Caco-2 (cell line): ENCODE measurements at regions not wholly inside any gene's neighbourhood (a gene's known extent, or its start where the extent isn't known, plus 50 kb on each side); places are given as distances from the start of the nearest gene placed in this dataset.

Source experiments
- BruUV-seq: library from RNA; stranded (reverse); fragments of 400-500 nt; replicated peaks from 2 replicates; lab custom pipeline; 2021; lab: Mats Ljungman, UMichigan
- CTCF ChIA-PET: fragments of 300-600 bp; sonication (Branson Sonifier 250); formaldehyde crosslinking; loops from one replicate; lab custom pipeline; 2022; ENCODE audit warnings: antibody characterized with exemption; lab: Charles Lee
- POLR2A ChIA-PET: fragments of 300-600 bp; sonication (Branson Sonifier 250); formaldehyde crosslinking; loops from one replicate; lab custom pipeline; 2022; ENCODE audit warnings: antibody characterized with exemption; lab: Charles Lee
- DNase-seq, 2 experiments: peaks; one replicate each; pipeline versions ENCODE4 v3.0.0 to v3.0.0-alpha.2; 2020 to 2022
- H3K27me3 ChIP-seq: replicated peaks from 2 replicates; pipeline ENCODE4 v1.6.0; 2011; ENCODE audit warnings: low read length; ENCODE audit not compliant: control insufficient read depth, insufficient read depth
- H3K36me3 ChIP-seq: 2 replicates; pipeline ENCODE4 v1.5.1; 2011; ENCODE audit warnings: low read length; ENCODE audit not compliant: control insufficient read depth, insufficient read depth
- H3K4me1 ChIP-seq: fragments of 250-450 bp; sonication (Bioruptor Pico); 2 replicates; pipeline ENCODE4 v1.5.1; 2020; ENCODE audit warnings: mild to moderate bottlenecking
- H3K4me3 ChIP-seq: 2 replicates; pipeline ENCODE4 v1.5.1; 2011; ENCODE audit warnings: low read depth, mild to moderate bottlenecking, control low read depth, low read length
- H3K9me3 ChIP-seq: fragments of 250-450 bp; sonication (Bioruptor Pico); 2 replicates; pipeline ENCODE4 v1.5.1; 2020; ENCODE audit warnings: mild to moderate bottlenecking, moderate library complexity
- H3K27ac Mint-ChIP-seq: one replicate; pipeline ENCODE4 v1.8.0; 2022; ENCODE audit warnings: mixed read lengths; ENCODE audit not compliant: unreplicated experiment
- H3K27me3 Mint-ChIP-seq: one replicate; pipeline ENCODE4 v1.8.0; 2022; ENCODE audit warnings: mixed read lengths; ENCODE audit not compliant: insufficient read depth, unreplicated experiment
- H3K36me3 Mint-ChIP-seq: one replicate; pipeline ENCODE4 v1.8.0; 2022; ENCODE audit warnings: mild to moderate bottlenecking, mixed read lengths; ENCODE audit not compliant: insufficient read depth, unreplicated experiment
- H3K4me1 Mint-ChIP-seq: one replicate; pipeline ENCODE4 v1.8.0; 2022; ENCODE audit warnings: low read depth, mixed read lengths; ENCODE audit not compliant: unreplicated experiment
- H3K4me3 Mint-ChIP-seq: one replicate; pipeline ENCODE4 v1.8.0; 2022; ENCODE audit warnings: mild to moderate bottlenecking, moderate library complexity, mixed read lengths; ENCODE audit not compliant: unreplicated experiment
- H3K9me3 Mint-ChIP-seq: one replicate; pipeline ENCODE4 v1.8.0; 2022; ENCODE audit warnings: mixed read lengths; ENCODE audit not compliant: unreplicated experiment
- CTCF ChIP-seq, 2 experiments: fragments of 200-600 bp in 1 of 2; IDR thresholded peaks; 1 replicate in 1 of 2; 2 replicates in 1 of 2; pipeline versions ENCODE4 v1.5.1 to v1.8.0; 2011 to 2022; ENCODE audit warnings: antibody characterized with exemption in 1 of 2, control low read depth in 1 of 2, inconsistent platforms in 1 of 2, low read depth in 1 of 2, low read length in 1 of 2, mild to moderate bottlenecking in 1 of 2, moderate library complexity in 1 of 2; ENCODE audit not compliant: insufficient read depth in 1 of 2, severe bottlenecking in 1 of 2, unreplicated experiment in 1 of 2
- intact Hi-C: fragments of 100-400 bp; cut with micrococcal nuclease; formaldehyde crosslinking; loops from one replicate; pipeline ENCODE4 v1.10.0; 2022; ENCODE audit not compliant: unreplicated experiment

GRCh38 chr2:183456177-183456576 lies 331.9 kb downstream of the NUP35 start:
- POLR2A ChIA-PET, result no interaction called here
- no peaks in the 10 kb centered on the region for H3K4me1 ChIP-seq
- no peak for DNase-seq
- H3K27me3 ChIP-seq, result no peaks in the 10 kb centered on the region
- CTCF ChIA-PET, result no interaction called here
- no peaks in the 10 kb centered on the region for H3K9me3 ChIP-seq
- no peak overlapping the region for H3K4me3 ChIP-seq
- TF ChIP-seq CTCF (IDR thresholded peaks at IDR 0.05; ENCODE audit: insufficient read depth in 1 of 2, low read depth in 1 of 2, low read length in 1 of 2, severe bottlenecking in 1 of 2, unreplicated experiment in 1 of 2), result no peak
- H3K36me3 ChIP-seq, result no peaks in the 10 kb centered on the region
- H3K36me3 Mint-ChIP-seq, result no peaks in the 10 kb centered on the region
- intact Hi-C loops, result no loop called here
- H3K27ac Mint-ChIP-seq, result no peak overlapping the region
- H3K4me3 Mint-ChIP-seq, result no peak overlapping the region
- BruUV-seq, result no TSS peak
- H3K9me3 Mint-ChIP-seq, result no peaks in the 10 kb centered on the region
- peaks cover 3% of the 10 kb centered on the region for H3K27me3 Mint-ChIP-seq
- no peaks in the 10 kb centered on the region for H3K4me1 Mint-ChIP-seq

DNA sequence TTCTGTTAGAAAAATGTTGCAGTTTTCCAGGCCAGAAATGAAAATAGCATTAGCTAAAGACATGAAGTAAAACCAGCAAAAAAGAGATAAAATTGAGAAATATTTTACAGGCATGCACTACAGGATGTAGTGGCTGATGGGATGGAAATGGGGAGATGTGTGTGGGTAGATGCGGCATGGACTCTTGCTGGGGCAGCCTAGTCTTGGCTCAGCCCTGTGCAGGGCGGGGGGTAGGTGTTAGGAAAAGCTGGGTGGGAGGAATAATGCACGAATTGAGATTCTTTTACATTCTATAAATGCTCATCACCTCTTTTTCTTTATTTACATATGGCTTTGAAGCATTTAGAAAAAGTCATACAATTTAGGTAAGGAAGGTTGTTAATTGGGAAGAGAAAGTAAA lies 334.2 kb downstream of the NUP35 start:
- Mint-ChIP-seq H3K36me3 (no peaks in the 10 kb centered on the region), H3K4me1 (no peaks in the 10 kb centered on the region), H3K27me3 (peaks cover 3% of the 10 kb centered on the region), H3K9me3 (no peaks in the 10 kb centered on the region), H3K4me3 (no peak overlapping the region), H3K27ac (no peak overlapping the region)
- BruUV-seq, result no TSS peak
- H3K9me3 ChIP-seq, result no peaks in the 10 kb centered on the region
- no peaks in the 10 kb centered on the region for H3K36me3 ChIP-seq
- TF ChIP-seq CTCF (IDR thresholded peaks at IDR 0.05; ENCODE audit: insufficient read depth in 1 of 2, low read depth in 1 of 2, low read length in 1 of 2, severe bottlenecking in 1 of 2, unreplicated experiment in 1 of 2), result no peak
- DNase-seq, result no peak
- H3K27me3 ChIP-seq, result no peaks in the 10 kb centered on the region
- ChIA-PET CTCF (no interaction called here), POLR2A (interaction anchor here (0.5 kb wide), 1 partner anchor 776 kb away, joined by 3 read pairs; no protein-coding TSS in a partner anchor)
- intact Hi-C loops, result no loop called here
- H3K4me3 ChIP-seq, result no peak overlapping the region
- H3K4me1 ChIP-seq, result no peaks in the 10 kb centered on the region

- H3K36me3 Mint-ChIP-seq, result no peaks in the 10 kb centered on the region
- TF ChIP-seq CTCF (IDR thresholded peaks at IDR 0.05; ENCODE audit: insufficient read depth in 1 of 2, low read depth in 1 of 2, low read length in 1 of 2, severe bottlenecking in 1 of 2, unreplicated experiment in 1 of 2), result no peak
- ChIA-PET POLR2A (no interaction called here), CTCF (no interaction called here)
- DNase-seq, result no peak
- Histone ChIP-seq H3K4me1 (no peaks in the 10 kb centered on the region), H3K9me3 (no peaks in the 10 kb centered on the region), H3K27me3 (no peaks in the 10 kb centered on the region), H3K4me3 (no peak overlapping the region), H3K36me3 (no peaks in the 10 kb centered on the region)
- no peak overlapping the region for H3K27ac Mint-ChIP-seq
- peaks cover 3% of the 10 kb centered on the region for H3K27me3 Mint-ChIP-seq
- intact Hi-C loops, result no loop called here
- H3K9me3 Mint-ChIP-seq, result no peaks in the 10 kb centered on the region
- BruUV-seq, result no TSS peak
- H3K4me1 Mint-ChIP-seq, result no peaks in the 10 kb centered on the region
- H3K4me3 Mint-ChIP-seq, result no peak overlapping the region
These were observed 335.2 kb downstream of the NUP35 start for GRCh38 chr2:183459466-183459865.
